Inflammatory macrophage treated with lipopolysaccharide for 4 hours (primary cell): ENCODE measurements at regions not wholly inside any gene's neighbourhood (a gene's known extent, or its start where the extent isn't known, plus 50 kb on each side); places are given as distances from the start of the nearest gene placed in this dataset.
A peak's percentile ranks its signal among the peaks of the same experiment; 100 is the strongest.
"Not testable (repeated sequence)": the region's sequence is repeated elsewhere in the genome, so short reads cannot be mapped to it uniquely, and the experiment has no call there.

Experiments used
- DNase-seq: peaks from one replicate; pipeline ENCODE4 v3.0.0-alpha.2; 2020

DNA sequence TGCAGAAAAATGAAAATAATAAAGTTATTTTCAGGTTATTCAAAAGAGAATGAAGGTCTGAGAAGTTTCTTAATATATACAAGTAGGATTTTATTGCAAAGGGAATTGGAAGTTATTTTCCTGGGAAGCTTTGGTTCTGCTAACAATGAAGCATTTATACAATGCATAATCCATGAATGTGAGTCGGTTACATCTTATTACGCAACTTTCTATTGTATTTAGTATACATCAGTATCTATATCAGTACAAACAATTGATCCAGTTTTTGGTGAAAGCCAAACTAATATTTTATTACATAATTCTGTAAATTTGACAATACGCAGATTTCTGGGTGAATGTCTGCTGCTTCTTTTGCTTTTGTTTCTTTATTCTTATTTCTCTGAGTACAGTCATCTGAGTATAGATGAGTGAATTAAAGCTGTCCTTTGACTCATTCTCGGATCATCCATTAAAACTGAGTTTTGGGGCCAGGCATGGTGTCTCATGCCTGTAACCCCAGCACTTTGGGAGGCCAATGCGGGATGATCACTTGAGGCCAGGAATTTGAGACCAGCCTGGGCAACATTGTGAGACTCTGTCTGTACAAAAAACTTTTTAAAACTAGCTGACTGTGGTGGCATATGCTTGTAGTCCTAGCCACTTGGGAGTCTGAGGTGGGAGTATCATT is 108.5 kb downstream of the SOCS6 start:
- DNase-seq = no peak

DNA sequence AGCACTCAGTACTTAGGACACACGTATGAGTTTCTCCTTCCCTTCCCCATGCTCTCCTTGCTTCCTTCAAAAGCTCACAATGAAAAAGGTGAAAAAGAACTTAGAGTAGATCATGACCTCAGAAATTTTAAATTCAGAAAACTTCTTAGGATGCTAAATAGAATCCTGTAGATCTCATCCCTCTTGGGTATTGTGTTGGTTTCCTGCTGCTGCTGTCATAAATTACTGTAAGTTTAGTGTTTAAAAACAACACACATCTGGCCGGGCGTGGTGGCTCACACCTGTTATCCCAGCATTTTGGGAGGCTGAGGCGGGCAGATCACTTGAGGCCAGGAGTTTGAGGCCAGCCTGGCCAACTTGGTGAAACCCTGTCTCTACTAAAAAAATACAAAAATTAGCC is 106.9 kb downstream of the SOCS6 start:
- not testable (repeated sequence) for DNase-seq

DNA sequence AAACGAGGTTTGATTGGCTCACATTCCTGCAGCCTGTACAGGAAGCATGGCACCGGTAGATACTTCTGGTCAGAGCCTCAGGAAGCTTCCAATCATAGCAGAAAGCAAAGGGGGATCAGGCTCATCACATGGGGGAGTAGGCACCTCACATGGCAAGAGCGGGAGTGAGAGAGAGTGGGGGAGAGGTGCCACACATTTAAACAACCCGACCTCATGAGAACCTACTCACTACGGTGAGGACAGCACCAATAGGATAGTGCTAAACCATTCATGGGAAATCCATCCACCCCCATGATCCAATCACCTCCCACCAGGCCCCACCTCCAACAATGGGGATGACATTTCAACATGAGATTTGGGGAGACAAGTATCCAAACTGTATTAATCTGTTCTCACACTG is 105.8 kb downstream of the SOCS6 start:
- no peak for DNase-seq

DNA sequence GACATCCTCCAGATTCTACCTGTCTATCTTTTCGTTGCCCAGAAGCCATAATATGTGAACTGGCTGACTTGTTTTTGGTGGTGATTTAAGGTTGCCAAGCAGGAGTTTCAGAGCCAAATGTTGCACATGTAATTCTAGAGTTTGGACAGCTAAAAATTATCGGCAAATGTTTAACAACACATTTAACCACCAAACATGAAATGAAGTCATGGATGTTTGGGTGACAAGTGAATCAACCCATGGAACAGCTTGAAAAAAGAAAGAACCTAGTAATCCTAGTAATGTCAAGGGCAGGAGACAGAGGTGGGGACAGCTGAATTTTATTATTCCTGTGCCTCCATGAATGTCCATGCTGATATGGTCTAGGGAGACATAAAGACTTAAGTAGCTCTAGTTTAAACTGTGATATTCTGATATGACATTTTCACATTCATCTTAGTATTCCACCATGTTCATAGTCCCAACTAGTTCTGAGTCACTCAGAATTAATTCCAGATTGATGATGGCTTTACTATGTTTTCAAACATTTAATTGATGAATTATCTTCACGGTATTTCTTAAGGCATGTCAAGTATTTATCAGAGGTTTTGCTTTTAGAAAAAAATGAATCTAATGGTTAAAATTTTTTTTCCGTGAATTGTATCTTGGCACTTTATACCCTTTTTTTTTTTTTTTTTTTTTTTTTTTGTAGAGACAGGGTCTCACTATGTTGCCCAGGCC is 101.7 kb downstream of the SOCS6 start:
- no peak for DNase-seq

DNA sequence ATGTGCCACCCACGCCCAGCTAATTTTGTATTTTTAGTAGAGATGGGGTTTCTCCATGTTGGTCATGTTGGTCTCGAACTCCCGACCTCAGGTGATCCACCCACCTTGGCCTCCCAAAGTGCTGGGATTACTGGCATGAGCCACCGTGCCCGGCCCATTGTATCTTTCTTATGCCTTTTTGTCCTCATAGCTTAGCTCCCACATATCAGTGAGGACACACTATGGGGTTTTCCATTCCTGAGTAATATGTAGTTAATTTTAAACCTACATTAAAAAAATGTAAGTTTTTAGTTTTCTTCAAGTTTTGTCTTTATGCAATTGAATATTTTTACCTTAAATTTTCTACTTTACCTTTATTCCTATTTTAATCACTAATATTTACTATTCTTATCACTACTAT is 100.2 kb downstream of the SOCS6 start:
- DNase-seq = peak; percentile 32

DNA sequence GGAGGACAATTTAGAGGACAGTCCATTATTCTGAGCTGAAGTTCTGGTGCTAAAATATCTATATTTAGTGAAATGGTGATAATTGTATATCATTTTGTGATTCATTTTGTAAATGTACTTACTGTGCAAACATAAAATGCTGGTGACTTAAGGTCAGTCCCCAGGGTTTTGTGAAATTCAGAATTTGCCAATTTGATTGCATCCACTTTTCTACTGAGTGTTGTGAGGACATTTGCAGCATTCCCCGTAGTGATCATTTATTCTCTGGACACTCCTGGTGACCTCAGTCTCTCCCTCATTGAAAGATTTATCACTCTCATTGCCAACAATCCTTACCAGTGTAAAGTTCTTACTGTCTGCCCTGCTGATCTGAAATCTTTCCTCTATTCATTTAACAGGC is 98.2 kb downstream of the SOCS6 start:
- DNase-seq = no peak

DNA sequence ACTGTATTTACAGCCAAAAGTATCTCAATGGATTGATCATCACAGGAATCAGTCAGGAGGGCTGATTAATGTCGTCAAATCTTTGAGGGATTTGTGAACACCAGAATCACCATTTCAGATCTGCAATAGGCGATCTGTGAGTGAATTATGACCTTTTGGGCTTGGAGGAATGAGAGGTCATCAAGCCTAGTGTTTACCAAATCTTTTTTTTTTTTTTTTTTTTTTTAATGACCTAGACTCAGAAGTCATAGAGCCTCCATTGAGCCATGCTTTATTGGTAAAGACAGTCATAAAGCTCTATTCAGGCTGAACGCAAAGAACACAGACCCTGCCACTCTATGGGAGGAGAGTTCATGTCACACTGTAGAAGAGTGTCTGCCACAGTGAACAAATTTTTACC is 97.7 kb downstream of the SOCS6 start:
- DNase-seq = no peak

DNA sequence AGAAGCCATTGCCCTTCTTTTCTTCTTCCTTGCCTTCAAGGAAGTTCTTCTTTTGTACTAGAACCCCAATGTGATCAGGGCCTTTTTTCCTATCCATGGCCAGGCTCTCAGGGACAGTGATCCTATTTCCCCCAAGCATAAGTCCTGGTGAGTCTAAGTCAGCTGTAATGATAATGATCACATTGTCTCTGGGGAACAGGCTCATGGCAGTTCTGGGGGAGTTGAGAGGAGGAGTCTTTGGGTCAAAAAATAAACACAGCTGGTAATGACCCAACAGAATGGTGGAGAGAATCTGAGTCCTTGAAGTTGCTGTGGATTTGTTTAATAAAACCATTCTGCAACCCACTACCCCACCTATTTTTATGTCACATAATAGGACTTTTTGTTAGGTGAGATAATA is 96.6 kb downstream of the SOCS6 start:
- DNase-seq = no peak

DNA sequence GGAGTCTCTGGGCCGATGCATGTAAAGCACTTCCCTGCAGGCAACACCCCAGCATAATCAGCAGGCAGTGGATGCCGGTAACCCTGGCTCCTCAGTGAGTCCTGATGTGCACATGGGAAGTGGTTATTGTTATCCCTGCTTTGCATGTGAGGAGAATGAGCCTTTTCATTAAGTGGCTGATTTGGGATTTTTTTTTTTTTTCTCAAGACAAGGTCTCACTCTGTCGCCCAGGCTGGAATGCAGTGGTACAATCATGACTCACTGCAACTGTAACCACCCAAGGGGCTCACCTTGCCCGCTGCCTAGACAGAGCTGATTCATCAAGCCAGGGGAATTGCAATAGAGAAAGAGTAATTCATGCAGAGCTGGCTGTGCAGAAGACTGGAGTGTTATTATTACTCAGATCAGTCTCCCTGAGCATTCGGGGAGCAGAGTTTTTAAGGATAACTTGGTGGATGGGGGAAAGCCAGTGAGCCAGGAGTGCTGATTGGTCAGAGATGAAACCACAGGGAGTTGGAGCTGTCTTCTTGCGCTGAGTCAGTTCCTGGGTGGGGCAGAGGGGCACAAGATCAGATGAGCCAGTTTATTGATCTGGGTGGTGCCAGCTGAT is 95.4 kb downstream of the SOCS6 start:
- DNase-seq = no peak

DNA sequence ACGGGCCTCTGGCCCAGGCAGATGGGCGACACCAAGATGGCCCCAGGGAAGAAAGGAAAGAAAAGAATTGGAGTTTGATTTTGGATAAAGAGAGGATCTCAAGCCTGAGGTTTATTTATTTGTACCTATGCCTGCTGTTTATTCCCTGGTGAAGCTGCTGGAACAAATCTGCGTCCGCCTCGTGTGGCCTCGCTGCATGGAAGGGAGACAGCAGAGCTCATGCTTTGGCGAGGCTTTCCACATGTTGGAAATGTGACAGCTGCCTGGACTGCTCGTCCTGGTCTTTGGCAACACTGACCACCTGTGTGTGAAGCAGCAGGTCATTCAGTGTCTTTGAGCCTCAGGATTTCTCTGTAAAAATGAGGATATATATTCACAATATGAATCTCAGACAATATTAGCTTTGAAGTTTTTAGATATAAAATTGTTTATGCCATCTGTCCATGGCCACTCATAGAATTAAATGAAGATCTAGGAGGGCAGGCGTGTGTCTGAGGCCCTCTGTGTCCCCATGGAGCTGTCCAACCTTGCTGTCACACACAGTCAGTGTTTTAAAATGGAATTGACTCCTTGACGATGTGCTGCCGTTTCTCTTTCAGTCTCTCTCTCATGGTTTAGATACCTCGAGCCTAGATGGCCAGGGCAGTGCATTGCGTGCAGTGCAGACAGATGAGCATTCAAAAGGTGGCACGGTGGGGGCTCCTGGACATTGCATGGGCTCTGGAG is 94.3 kb downstream of the SOCS6 start:
- DNase-seq = no peak

DNA sequence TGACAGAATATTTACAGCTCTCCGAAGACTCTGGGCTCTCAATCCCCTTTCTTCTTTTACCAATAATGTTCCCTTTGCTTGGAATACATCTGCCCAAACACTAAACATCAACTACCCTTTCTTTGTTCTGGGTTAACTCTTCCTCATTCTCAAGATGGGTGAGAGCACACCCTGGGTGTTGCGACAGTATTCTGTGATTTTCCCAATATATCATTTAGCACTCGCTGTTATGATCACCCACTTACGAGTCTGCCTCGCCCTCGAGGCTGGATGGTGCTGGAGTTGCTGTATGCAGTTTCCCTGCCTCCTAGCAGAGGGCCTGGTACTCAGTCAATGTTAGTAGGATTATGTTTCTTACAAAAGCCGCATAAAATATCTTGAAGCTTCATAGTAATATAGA is 93.2 kb downstream of the SOCS6 start:
- DNase-seq = peak; percentile 79

DNA sequence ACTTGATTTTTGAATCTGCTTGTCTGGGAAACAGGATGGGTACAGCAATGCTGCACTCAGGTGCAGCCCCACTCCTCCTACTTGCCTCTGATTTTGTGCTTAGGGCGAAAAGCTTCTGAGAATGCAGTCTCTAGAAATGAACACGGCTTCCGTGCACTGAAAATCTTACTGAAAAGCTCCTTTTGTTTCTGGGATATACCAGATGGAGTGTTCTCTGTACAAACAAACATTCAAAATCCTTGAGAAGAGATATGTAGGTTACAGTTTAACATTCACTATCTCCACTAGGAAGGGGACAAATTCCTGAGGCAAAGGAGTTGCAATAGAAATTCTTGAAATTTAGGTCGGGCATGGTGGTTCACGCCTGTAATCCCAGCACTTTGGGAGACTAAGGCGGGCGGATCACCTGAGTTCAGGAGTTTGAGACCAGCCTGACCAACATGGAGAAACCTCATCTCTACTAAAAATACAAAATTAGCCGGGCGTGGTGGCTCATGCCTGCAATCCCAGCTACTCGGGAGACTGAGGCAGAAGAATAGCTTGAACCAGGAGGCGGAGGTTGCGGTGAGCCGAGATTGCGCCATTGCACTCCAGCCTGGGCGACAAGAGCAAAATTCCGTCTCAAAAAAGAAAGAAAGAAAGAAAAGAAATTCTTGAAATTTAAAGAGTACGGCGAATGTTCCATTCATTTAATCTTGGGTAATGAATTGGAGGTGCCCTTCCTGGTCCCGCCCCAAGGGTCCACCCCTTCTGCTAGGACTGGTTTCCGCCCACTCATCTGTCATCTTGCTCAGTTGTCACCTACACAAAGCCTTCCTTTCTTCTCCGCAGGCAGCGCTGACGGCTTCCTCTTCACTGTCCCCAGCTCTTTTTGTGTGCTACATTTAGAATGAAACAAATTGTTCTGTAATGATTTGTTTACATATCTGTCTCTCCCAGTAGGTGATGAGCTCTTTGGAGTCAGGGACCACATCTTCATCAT is 92.4 kb downstream of the SOCS6 start:
- peak; percentile 60 for DNase-seq
